ENCODE measurements at regions not wholly inside any gene's neighbourhood (a gene's known extent, or its start where the extent isn't known, plus 50 kb on each side); places are given as distances from the start of the nearest gene placed in this dataset.

DNA sequence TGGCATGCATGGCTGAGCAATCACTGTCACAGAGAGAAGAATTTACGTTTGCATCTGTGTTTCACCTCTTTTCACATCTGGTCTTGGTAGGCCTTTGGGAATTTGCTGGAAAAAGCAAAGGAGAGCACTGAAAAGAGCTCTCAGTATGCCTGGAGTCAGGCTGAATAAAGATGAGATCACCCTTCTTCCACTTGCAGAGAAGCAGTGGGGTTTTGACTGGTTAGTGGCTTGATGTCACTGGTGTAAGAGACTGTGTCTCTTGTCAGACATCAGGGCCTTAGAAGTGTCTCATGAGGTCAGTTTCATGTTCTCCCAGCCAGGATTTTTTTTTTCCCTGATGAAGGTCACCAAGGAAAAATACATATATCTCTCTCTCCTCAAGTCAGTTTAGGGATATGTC lies 353.8 kb downstream of the INSIG2 start:
- no peaks in the 10 kb centered on the region for H3K36me3 ChIP-seq
- no peaks in the 10 kb centered on the region for H3K9me3 ChIP-seq
- no peak overlapping the region for H3K27ac ChIP-seq
- intact Hi-C loops (cut with DNase I): no loop called here
- no peak for DNase-seq
- 38 to 45% (median 41%) methylated on average over 1 of the region's 1 CpG for WGBS, 3 donors
- H3K27me3 ChIP-seq: no peaks in the 10 kb centered on the region
- H3K4me1 ChIP-seq (ENCODE audit: insufficient read depth): no peaks in the 10 kb centered on the region
- no peak overlapping the region for H3K4me3 ChIP-seq
- TF ChIP-seq POLR2A (IDR thresholded peaks at IDR 0.05) (no peak), EP300 (IDR thresholded peaks at IDR 0.05) (no peak)
- TF ChIP-seq, protein P1, sequence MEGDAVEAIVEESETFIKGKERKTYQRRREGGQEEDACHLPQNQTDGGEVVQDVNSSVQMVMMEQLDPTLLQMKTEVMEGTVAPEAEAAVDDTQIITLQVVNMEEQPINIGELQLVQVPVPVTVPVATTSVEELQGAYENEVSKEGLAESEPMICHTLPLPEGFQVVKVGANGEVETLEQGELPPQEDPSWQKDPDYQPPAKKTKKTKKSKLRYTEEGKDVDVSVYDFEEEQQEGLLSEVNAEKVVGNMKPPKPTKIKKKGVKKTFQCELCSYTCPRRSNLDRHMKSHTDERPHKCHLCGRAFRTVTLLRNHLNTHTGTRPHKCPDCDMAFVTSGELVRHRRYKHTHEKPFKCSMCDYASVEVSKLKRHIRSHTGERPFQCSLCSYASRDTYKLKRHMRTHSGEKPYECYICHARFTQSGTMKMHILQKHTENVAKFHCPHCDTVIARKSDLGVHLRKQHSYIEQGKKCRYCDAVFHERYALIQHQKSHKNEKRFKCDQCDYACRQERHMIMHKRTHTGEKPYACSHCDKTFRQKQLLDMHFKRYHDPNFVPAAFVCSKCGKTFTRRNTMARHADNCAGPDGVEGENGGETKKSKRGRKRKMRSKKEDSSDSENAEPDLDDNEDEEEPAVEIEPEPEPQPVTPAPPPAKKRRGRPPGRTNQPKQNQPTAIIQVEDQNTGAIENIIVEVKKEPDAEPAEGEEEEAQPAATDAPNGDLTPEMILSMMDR (IDR thresholded peaks at IDR 0.05): no peak

DNA sequence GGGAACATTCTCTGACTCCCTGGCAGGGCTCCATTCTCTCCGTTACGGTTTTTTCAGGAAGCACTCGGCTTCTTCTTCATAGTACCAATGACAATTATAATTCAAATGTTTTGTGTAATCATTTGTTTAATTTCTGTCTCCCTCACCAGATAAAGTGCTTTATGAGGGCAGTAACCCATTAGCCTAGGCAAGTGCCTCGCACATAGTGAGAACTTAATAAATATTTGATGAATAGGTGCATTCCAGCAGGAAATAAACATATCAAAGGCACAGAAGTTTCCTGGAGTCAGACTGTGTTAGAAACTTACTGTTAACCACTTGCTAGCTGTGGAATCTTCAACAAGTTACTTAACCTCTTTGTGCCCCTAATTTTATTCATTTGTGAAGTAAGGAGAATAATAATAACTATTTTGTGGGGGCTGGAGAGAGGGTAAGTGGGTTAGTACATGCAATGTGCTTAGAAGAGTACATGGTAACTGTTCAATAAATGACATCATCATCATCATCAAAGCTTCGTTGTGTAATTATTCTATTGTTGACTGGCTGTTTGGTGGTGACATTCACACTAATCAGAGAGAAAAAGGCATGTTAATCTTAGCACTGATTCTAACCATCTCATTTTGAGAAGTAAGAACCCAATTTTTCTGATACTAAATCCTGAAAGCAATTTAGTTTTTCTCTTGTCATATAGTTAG lies 352.3 kb downstream of the INSIG2 start:
- DNase-seq: no peak
- no peaks in the 10 kb centered on the region for H3K9me3 ChIP-seq
- intact Hi-C loops (cut with DNase I): no loop called here
- H3K4me3 ChIP-seq: no peak overlapping the region
- H3K27ac ChIP-seq: no peak overlapping the region
- TF ChIP-seq, protein P1 (IDR thresholded peaks at IDR 0.05): no peak
- TF ChIP-seq POLR2A (IDR thresholded peaks at IDR 0.05) (no peak), EP300 (IDR thresholded peaks at IDR 0.05) (no peak)
- H3K4me1 ChIP-seq (ENCODE audit: insufficient read depth): no peaks in the 10 kb centered on the region
- no peaks in the 10 kb centered on the region for H3K36me3 ChIP-seq
- WGBS, 3 donors: 41 to 47% (median 43%) methylated on average over 5 of the region's 5 CpGs
- no peaks in the 10 kb centered on the region for H3K27me3 ChIP-seq

DNA sequence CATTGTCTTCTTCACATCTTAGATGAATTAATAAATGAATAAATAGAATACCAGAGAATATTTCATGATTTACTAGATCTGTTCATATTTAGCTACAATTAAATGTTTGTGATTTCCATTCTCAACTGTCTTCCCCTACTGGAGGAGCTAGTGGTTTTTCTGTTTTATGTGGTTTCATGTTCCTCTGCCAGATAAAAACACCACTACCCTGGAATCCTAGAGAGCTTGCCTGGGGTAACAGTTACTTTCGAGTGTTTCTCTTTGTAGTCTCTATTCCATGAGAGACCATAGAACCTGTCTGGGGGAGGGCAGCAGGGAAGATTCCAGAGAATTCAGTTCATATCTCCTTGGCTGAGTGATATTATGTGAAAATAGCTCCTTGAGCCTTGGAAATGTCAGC lies 349.2 kb downstream of the INSIG2 start:
- no peak for TF ChIP-seq EP300 (IDR thresholded peaks at IDR 0.05)
- TF ChIP-seq POLR2A (IDR thresholded peaks at IDR 0.05): no peak
- TF ChIP-seq, protein P1 (IDR thresholded peaks at IDR 0.05): no peak
- Histone ChIP-seq H3K36me3 (no peaks in the 10 kb centered on the region), H3K9me3 (no peaks in the 10 kb centered on the region), H3K27ac (no peak overlapping the region), H3K27me3 (no peaks in the 10 kb centered on the region), H3K4me3 (no peak overlapping the region), H3K4me1 (ENCODE audit: insufficient read depth) (no peaks in the 10 kb centered on the region)
- no peak for DNase-seq
- 37 to 51% (median 40%) methylated on average over 1 of the region's 1 CpG for WGBS, 3 donors
- intact Hi-C loops (cut with DNase I): no loop called here

DNA sequence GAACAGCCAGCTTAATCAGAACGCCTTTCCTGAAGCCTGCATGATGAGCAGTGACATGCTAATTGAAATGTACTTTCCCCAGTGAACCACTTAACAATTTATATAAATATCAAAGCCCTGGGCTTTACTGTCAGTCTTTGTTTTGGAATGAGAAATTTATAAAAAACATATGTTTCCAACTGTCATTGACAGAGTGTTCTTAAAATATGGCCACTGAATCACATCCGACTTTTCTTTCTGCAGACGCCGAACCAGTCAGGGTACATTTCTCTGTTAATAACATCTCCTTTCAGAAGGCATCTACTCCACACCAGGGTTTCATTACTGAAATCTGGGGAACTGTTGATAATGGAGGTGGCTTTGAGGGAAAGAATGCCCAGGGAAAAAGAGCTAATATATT lies 343.7 kb downstream of the INSIG2 start:
- 74 to 77% (median 75%) methylated on average over 4 of the region's 4 CpGs for WGBS, 3 donors
- Histone ChIP-seq H3K4me3 (no peak overlapping the region), H3K27me3 (no peaks in the 10 kb centered on the region), H3K9me3 (no peaks in the 10 kb centered on the region), H3K4me1 (ENCODE audit: insufficient read depth) (no peaks in the 10 kb centered on the region), H3K27ac (no peak overlapping the region), H3K36me3 (no peaks in the 10 kb centered on the region)
- intact Hi-C loops (cut with DNase I): no loop called here
- no peak for DNase-seq
- TF ChIP-seq POLR2A (IDR thresholded peaks at IDR 0.05): no peak
- TF ChIP-seq, protein P1 (IDR thresholded peaks at IDR 0.05): no peak
- no peak for TF ChIP-seq EP300 (IDR thresholded peaks at IDR 0.05)

Measured in ovary (tissue), 7 donors.